ENCODE measurements at regions not wholly inside any gene's neighbourhood (a gene's known extent, or its start where the extent isn't known, plus 50 kb on each side); places are given as distances from the start of the nearest gene placed in this dataset.

- H3K9ac ChIP-seq, result no peak overlapping the region
- no peak overlapping the region for H3K4me2 ChIP-seq
- peaks cover 0 to 6% (median 0%) of the 10 kb centered on the region in 10 experiments; a peak in 2 of 20 replicates for H3K4me1 ChIP-seq
- no peak overlapping the region for H3K27ac ChIP-seq
- no peak for TF ChIP-seq Cebpa-rat (IDR thresholded peaks at IDR 0.05)
- no peak overlapping the region for H3K4me3 ChIP-seq
- no peaks in the 10 kb centered on the region for H3K27me3 ChIP-seq
- H3K9me3 ChIP-seq (replicated peaks in 1 of 11), result peaks cover 0 to 6% (median 0%) of the 10 kb centered on the region in 11 experiments; a peak in 1 of 22 replicates
- no peaks in the 10 kb centered on the region for H4K20me1 ChIP-seq
- no peaks in the 10 kb centered on the region for H3K36me3 ChIP-seq
Observed at GRCh38 chr6:94454231-94454630, 1034.9 kb upstream of the EPHA7 start.

- Histone ChIP-seq H3K27ac (no peak overlapping the region), H3K9ac (no peak overlapping the region), H3K4me2 (no peak overlapping the region), H3K36me3 (no peaks in the 10 kb centered on the region), H4K20me1 (no peaks in the 10 kb centered on the region), H3K27me3 (no peaks in the 10 kb centered on the region), H3K9me3 (replicated peaks in 1 of 11) (peaks cover 0 to 4% (median 0%) of the 10 kb centered on the region in 11 experiments; a peak in 1 of 22 replicates), H3K4me1 (no peaks in the 10 kb centered on the region), H3K4me3 (no peak overlapping the region)
- TF ChIP-seq Cebpa-rat (IDR thresholded peaks at IDR 0.05), result no peak
Observed at GRCh38 chr6:94446120-94446519, 1026.8 kb upstream of the EPHA7 start.

- Histone ChIP-seq H3K4me3 (no peak overlapping the region), H3K27ac (no peak overlapping the region), H3K36me3 (no peaks in the 10 kb centered on the region), H3K27me3 (no peaks in the 10 kb centered on the region), H3K9ac (no peak overlapping the region), H3K4me2 (no peak overlapping the region), H3K9me3 (replicated peaks in 1 of 11) (no peaks in the 10 kb centered on the region), H4K20me1 (no peaks in the 10 kb centered on the region), H3K4me1 (no peaks in the 10 kb centered on the region)
- no peak for TF ChIP-seq Cebpa-rat (IDR thresholded peaks at IDR 0.05)
Observed at GRCh38 chr6:94443701-94444100, 1024.3 kb upstream of the EPHA7 start.

GRCh38 chr6:94424692-94425091 lies 1005.3 kb upstream of the EPHA7 start:
- no peak overlapping the region for H3K9ac ChIP-seq
- H3K4me2 ChIP-seq, result no peak overlapping the region
- no peak overlapping the region for H3K27ac ChIP-seq
- H4K20me1 ChIP-seq, result no peaks in the 10 kb centered on the region
- TF ChIP-seq Cebpa-rat (IDR thresholded peaks at IDR 0.05), result no peak
- H3K4me3 ChIP-seq, result no peak overlapping the region
- H3K4me1 ChIP-seq, result no peaks in the 10 kb centered on the region
- H3K9me3 ChIP-seq (replicated peaks in 1 of 11), result no peaks in the 10 kb centered on the region
- no peaks in the 10 kb centered on the region for H3K36me3 ChIP-seq
- no peaks in the 10 kb centered on the region for H3K27me3 ChIP-seq

- Histone ChIP-seq H3K27me3 (no peaks in the 10 kb centered on the region), H3K9me3 (replicated peaks in 1 of 11) (no peaks in the 10 kb centered on the region), H3K36me3 (no peaks in the 10 kb centered on the region), H3K27ac (no peak overlapping the region), H3K4me1 (no peaks in the 10 kb centered on the region), H3K4me2 (no peak overlapping the region), H3K9ac (no peak overlapping the region), H3K4me3 (no peak overlapping the region), H4K20me1 (no peaks in the 10 kb centered on the region)
- TF ChIP-seq Cebpa-rat (IDR thresholded peaks at IDR 0.05), result no peak
Observed at GRCh38 chr6:94417363-94417762, 998.0 kb upstream of the EPHA7 start.

GRCh38 chr6:94414041-94414440 lies 994.7 kb upstream of the EPHA7 start:
- no peaks in the 10 kb centered on the region for H3K27me3 ChIP-seq
- H3K27ac ChIP-seq, result no peak overlapping the region
- no peak overlapping the region for H3K9ac ChIP-seq
- H3K9me3 ChIP-seq (replicated peaks in 1 of 11), result no peaks in the 10 kb centered on the region
- no peak overlapping the region for H3K4me3 ChIP-seq
- no peaks in the 10 kb centered on the region for H3K36me3 ChIP-seq
- TF ChIP-seq Cebpa-rat (IDR thresholded peaks at IDR 0.05), result no peak
- H3K4me1 ChIP-seq, result no peaks in the 10 kb centered on the region
- H4K20me1 ChIP-seq, result no peaks in the 10 kb centered on the region
- H3K4me2 ChIP-seq, result no peak overlapping the region

- Histone ChIP-seq H3K9ac (no peak overlapping the region), H3K27ac (no peak overlapping the region), H3K36me3 (no peaks in the 10 kb centered on the region), H3K9me3 (replicated peaks in 1 of 11) (no peaks in the 10 kb centered on the region), H3K4me1 (no peaks in the 10 kb centered on the region), H3K4me2 (no peak overlapping the region), H3K27me3 (no peaks in the 10 kb centered on the region), H3K4me3 (no peak overlapping the region), H4K20me1 (no peaks in the 10 kb centered on the region)
- no peak for TF ChIP-seq Cebpa-rat (IDR thresholded peaks at IDR 0.05)
Observed at GRCh38 chr6:94401311-94401710, 982.0 kb upstream of the EPHA7 start.

GRCh38 chr6:94394822-94395221 lies 975.5 kb upstream of the EPHA7 start:
- H3K27me3 ChIP-seq, result no peaks in the 10 kb centered on the region
- H3K9ac ChIP-seq, result no peak overlapping the region
- H3K4me1 ChIP-seq, result no peaks in the 10 kb centered on the region
- H3K9me3 ChIP-seq (replicated peaks in 1 of 11), result no peaks in the 10 kb centered on the region
- no peak for TF ChIP-seq Cebpa-rat (IDR thresholded peaks at IDR 0.05)
- H4K20me1 ChIP-seq, result no peaks in the 10 kb centered on the region
- H3K4me2 ChIP-seq, result no peak overlapping the region
- no peak overlapping the region for H3K4me3 ChIP-seq
- no peaks in the 10 kb centered on the region for H3K36me3 ChIP-seq
- no peak overlapping the region for H3K27ac ChIP-seq

- H3K4me2 ChIP-seq, result no peak overlapping the region
- H3K4me1 ChIP-seq, result no peaks in the 10 kb centered on the region
- no peaks in the 10 kb centered on the region for H4K20me1 ChIP-seq
- no peaks in the 10 kb centered on the region for H3K36me3 ChIP-seq
- no peak overlapping the region for H3K27ac ChIP-seq
- H3K9me3 ChIP-seq (replicated peaks in 1 of 11), result no peaks in the 10 kb centered on the region
- TF ChIP-seq Cebpa-rat (IDR thresholded peaks at IDR 0.05), result no peak
- no peak overlapping the region for H3K4me3 ChIP-seq
- no peak overlapping the region for H3K9ac ChIP-seq
- no peaks in the 10 kb centered on the region for H3K27me3 ChIP-seq
Observed at GRCh38 chr6:94389218-94389617, 969.9 kb upstream of the EPHA7 start.

- no peaks in the 10 kb centered on the region for H3K27me3 ChIP-seq
- no peak overlapping the region for H3K9ac ChIP-seq
- H3K9me3 ChIP-seq (replicated peaks in 1 of 11), result no peaks in the 10 kb centered on the region
- H3K4me2 ChIP-seq, result no peak overlapping the region
- no peaks in the 10 kb centered on the region for H4K20me1 ChIP-seq
- no peaks in the 10 kb centered on the region for H3K36me3 ChIP-seq
- H3K27ac ChIP-seq, result no peak overlapping the region
- TF ChIP-seq Cebpa-rat (IDR thresholded peaks at IDR 0.05), result no peak
- H3K4me1 ChIP-seq, result no peaks in the 10 kb centered on the region
- H3K4me3 ChIP-seq, result no peak overlapping the region
Observed at GRCh38 chr6:94377835-94378234, 958.5 kb upstream of the EPHA7 start.

GRCh38 chr6:94376876-94377275 lies 957.5 kb upstream of the EPHA7 start:
- no peaks in the 10 kb centered on the region for H3K9me3 ChIP-seq (replicated peaks in 1 of 11)
- H4K20me1 ChIP-seq, result no peaks in the 10 kb centered on the region
- H3K4me2 ChIP-seq, result no peak overlapping the region
- H3K4me1 ChIP-seq, result no peaks in the 10 kb centered on the region
- TF ChIP-seq Cebpa-rat (IDR thresholded peaks at IDR 0.05), result no peak
- no peak overlapping the region for H3K27ac ChIP-seq
- H3K36me3 ChIP-seq, result no peaks in the 10 kb centered on the region
- H3K9ac ChIP-seq, result no peak overlapping the region
- H3K27me3 ChIP-seq, result no peaks in the 10 kb centered on the region
- no peak overlapping the region for H3K4me3 ChIP-seq
